SK-N-SH (cell line): ENCODE measurements at regions not wholly inside any gene's neighbourhood (a gene's known extent, or its start where the extent isn't known, plus 50 kb on each side); places are given as distances from the start of the nearest gene placed in this dataset.
A peak's percentile ranks its signal among the peaks of the same experiment; 100 is the strongest.

Experiments used
- CTCF ChIP-seq: fragments of 200-600 bp; sonication (generic); IDR thresholded peaks from 2 replicates; pipeline ENCODE4 v1.6.1; 2017; ENCODE audit warnings: antibody characterized with exemption, mild to moderate bottlenecking, moderate library complexity
- ELF1 ChIP-seq: IDR thresholded peaks from 2 replicates; pipeline ENCODE4 v1.4.0; 2012
- EZH2phosphoT487 ChIP-seq: fragments of 200-600 bp; sonication (generic); IDR thresholded peaks from 2 replicates; pipeline ENCODE4 v1.6.1; 2017; ENCODE audit warnings: low read depth, mixed run types, mild to moderate bottlenecking, antibody characterized with exemption, moderate library complexity, borderline replicate concordance
- FOXM1 ChIP-seq: IDR thresholded peaks from 2 replicates; pipeline ENCODE4 v1.4.0; 2012; ENCODE audit warnings: low read depth, mild to moderate bottlenecking
- GABPA ChIP-seq: IDR thresholded peaks from 2 replicates; pipeline ENCODE4 v1.4.0; 2012; ENCODE audit warnings: low read depth, mild to moderate bottlenecking
- RAD21 ChIP-seq: IDR thresholded peaks from 2 replicates; pipeline ENCODE4 v1.6.1; 2012; ENCODE audit warnings: mild to moderate bottlenecking, low read length
- REST ChIP-seq: IDR thresholded peaks from 2 replicates; pipeline ENCODE4 v1.6.1; 2012; ENCODE audit warnings: mild to moderate bottlenecking, low read depth, low read length, moderate library complexity
- RFX5 ChIP-seq: IDR thresholded peaks from 2 replicates; pipeline ENCODE4 v1.6.1; 2012; ENCODE audit warnings: mild to moderate bottlenecking, improper control_type of control experiment, low read length
- RXRA ChIP-seq: IDR thresholded peaks from 2 replicates; pipeline ENCODE4 v1.4.0; 2012; ENCODE audit warnings: low read depth, mild to moderate bottlenecking, borderline replicate concordance
- SIN3A ChIP-seq: IDR thresholded peaks from 2 replicates; pipeline ENCODE4 v1.6.1; 2012; ENCODE audit warnings: low read depth, mild to moderate bottlenecking, low read length, moderate library complexity, borderline replicate concordance
- SMC3 ChIP-seq: IDR thresholded peaks from 2 replicates; pipeline ENCODE4 v1.6.1; 2012; ENCODE audit warnings: low read depth, low read length, improper control_type of control experiment
- TCF12 ChIP-seq: IDR thresholded peaks from 2 replicates; pipeline ENCODE4 v1.4.0; 2012
- TEAD4 ChIP-seq: IDR thresholded peaks from 2 replicates; pipeline ENCODE4 v1.4.0; 2012; ENCODE audit warnings: mild to moderate bottlenecking, borderline replicate concordance; ENCODE audit not compliant: insufficient read depth
- USF2 ChIP-seq: fragments of 150-350 bp; IDR thresholded peaks from 2 replicates; pipeline ENCODE4 v1.6.1; 2017; ENCODE audit warnings: antibody characterized with exemption, low read length, low read depth, borderline replicate concordance
- YY1 ChIP-seq: IDR thresholded peaks from 2 replicates; pipeline ENCODE4 v1.4.0; 2012; ENCODE audit warnings: low read depth, mild to moderate bottlenecking
- ZBTB33 ChIP-seq: IDR thresholded peaks from 2 replicates; pipeline ENCODE4 v1.4.0; 2012; ENCODE audit warnings: low read depth, borderline replicate concordance

- no peak for TF ChIP-seq REST
- no peak for TF ChIP-seq GABPA
- no peak for TF ChIP-seq ELF1
- TF ChIP-seq CTCF, result no peak
- TF ChIP-seq SIN3A, result no peak
- 0 out of 2 replicates have a peak, but pooled peaks have one; percentile 71 for TF ChIP-seq ZBTB33
- TF ChIP-seq YY1, result 0 out of 2 replicates have a peak, but pooled peaks have one; percentile 23
- no peak for TF ChIP-seq SMC3
- TF ChIP-seq RXRA, result peak; percentile 78; the same call in 1 of the 2 replicates
- TF ChIP-seq FOXM1, result peak; percentile 47; the same call in 1 of the 2 replicates
- no peak for TF ChIP-seq EZH2phosphoT487
- peak; percentile 97 for TF ChIP-seq TCF12
- no peak for TF ChIP-seq USF2
- TF ChIP-seq RAD21, result 0 out of 2 replicates have a peak, but pooled peaks have one; percentile 7
- TF ChIP-seq RFX5, result no peak
- peak; percentile 97 for TF ChIP-seq TEAD4
- TF ChIP-seq, all 33 proteins: peak for 17
Observed at GRCh38 chr10:29141761-29142160, 147.1 kb upstream of the LYZL1 start (continued).
